Mucosa of rectum (tissue), 2 donors: ENCODE measurements at regions not wholly inside any gene's neighbourhood (a gene's known extent, or its start where the extent isn't known, plus 50 kb on each side); places are given as distances from the start of the nearest gene placed in this dataset.

Experiments
- H3K27ac ChIP-seq, 2 donors: one replicate each; pipeline ENCODE4 v1.7.0; 2013; ENCODE audit warnings: inconsistent platforms in 2 of 2, low read depth in 2 of 2, low read length in 2 of 2
- H3K27me3 ChIP-seq, 2 donors: one replicate each; pipeline ENCODE4 v1.7.0; 2013; ENCODE audit warnings: low read length in 2 of 2; ENCODE audit not compliant: control insufficient read depth in 2 of 2, insufficient read depth in 2 of 2
- H3K36me3 ChIP-seq, 2 donors: one replicate each; pipeline ENCODE4 v1.7.0; 2013; ENCODE audit warnings: low read length in 2 of 2; ENCODE audit not compliant: control insufficient read depth in 2 of 2, insufficient read depth in 2 of 2
- H3K4me1 ChIP-seq, 2 donors: one replicate each; pipeline ENCODE4 v1.7.0; 2013; ENCODE audit warnings: low read length in 2 of 2, mild to moderate bottlenecking in 1 of 2; ENCODE audit not compliant: control insufficient read depth in 2 of 2, insufficient read depth in 2 of 2
- H3K4me3 ChIP-seq, 2 donors: one replicate each; pipeline ENCODE4 v1.7.0; 2013; ENCODE audit warnings: low read length in 2 of 2
- H3K9ac ChIP-seq, 2 donors: one replicate each; pipeline ENCODE4 v1.7.0; 2013; ENCODE audit warnings: low read length in 2 of 2, low read depth in 1 of 2, mild to moderate bottlenecking in 1 of 2
- H3K9me3 ChIP-seq, 2 donors: one replicate each; pipeline ENCODE4 v1.7.0; 2013; ENCODE audit warnings: low read length in 2 of 2; ENCODE audit not compliant: control insufficient read depth in 2 of 2
- donor health status: healthy.
- donor health status: Normal muscosa, but diverticular disease.

DNA sequence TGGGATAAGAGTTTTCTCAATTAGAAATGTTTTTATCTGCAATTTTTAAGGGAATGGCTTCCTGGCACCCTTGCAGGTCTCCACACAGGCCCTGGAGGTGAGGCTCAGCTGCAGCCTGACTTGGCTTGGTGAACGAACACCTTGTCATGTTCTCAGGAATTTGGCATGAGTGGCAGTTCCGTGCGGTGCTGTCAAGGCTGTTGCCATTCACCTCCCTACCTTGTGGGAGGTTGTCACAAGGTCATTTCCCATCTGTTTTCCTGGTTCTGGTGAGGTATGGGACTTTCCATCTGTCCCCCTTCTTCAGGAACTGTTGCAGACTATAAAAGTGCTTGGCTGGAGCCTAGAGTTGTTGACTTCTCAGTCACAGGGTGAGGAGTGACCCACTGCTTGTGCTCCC is 82.9 kb downstream of the ELOVL4 start:
- Histone ChIP-seq H3K4me1 (peaks cover 0 to 8% of the 10 kb centered on the region in 2 donors), H3K9ac (no peak overlapping the region), H3K4me3 (no peak overlapping the region), H3K9me3 (no peaks in the 10 kb centered on the region), H3K27me3 (no peaks in the 10 kb centered on the region), H3K36me3 (no peaks in the 10 kb centered on the region), H3K27ac (no peak overlapping the region)

DNA sequence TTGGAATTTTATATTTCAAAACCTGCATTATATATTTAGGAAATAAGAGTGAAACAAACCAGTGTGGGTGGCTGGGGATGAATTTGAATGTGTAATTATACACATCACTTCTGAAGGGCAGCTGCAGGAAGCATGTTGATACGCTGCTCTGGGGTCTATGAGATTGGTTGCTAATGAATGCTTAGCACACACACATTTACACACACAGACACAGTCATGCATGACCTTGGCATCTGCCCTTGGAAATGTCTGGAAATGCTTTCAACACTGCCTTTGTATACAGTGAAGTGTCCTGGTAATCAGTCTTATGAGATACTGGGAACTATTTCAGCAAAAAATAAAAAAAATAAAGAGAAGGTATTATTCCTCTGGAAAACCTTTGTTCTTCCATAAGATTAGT is 83.4 kb downstream of the ELOVL4 start:
- Histone ChIP-seq H3K9ac (no peak overlapping the region), H3K27ac (no peak overlapping the region)

DNA sequence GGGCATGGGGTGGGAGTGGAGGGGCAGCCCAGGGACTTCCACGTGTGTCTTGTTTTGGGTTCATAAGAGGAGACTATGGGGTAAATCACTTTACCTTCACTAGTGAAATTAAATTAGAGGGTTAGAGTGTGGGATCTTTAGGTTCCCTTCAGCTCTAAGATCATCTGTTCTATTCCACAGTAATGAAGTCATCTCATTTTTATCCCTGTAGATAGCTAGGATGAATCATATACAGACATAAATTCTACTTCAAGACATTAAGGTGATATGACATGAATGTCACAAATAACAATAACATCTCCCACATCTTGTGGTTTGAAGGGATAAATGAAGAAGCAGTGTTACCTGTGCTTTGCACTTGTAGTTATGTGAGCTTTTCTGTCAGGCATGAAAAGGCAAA is 83.8 kb downstream of the ELOVL4 start:
- H3K4me3 ChIP-seq = no peak overlapping the region
- no peak overlapping the region for H3K9ac ChIP-seq
- no peaks in the 10 kb centered on the region for H3K27me3 ChIP-seq
- H3K4me1 ChIP-seq = peaks cover 0 to 5% of the 10 kb centered on the region in 2 donors
- H3K27ac ChIP-seq = no peak overlapping the region
- H3K36me3 ChIP-seq = no peaks in the 10 kb centered on the region
- no peaks in the 10 kb centered on the region for H3K9me3 ChIP-seq

More for the DNA sequence above, 83.4 kb downstream of the ELOVL4 start:
- Histone ChIP-seq H3K36me3 (no peaks in the 10 kb centered on the region), H3K9me3 (no peaks in the 10 kb centered on the region), H3K4me3 (no peak overlapping the region), H3K27me3 (no peaks in the 10 kb centered on the region), H3K4me1 (peaks cover 0 to 5% of the 10 kb centered on the region in 2 donors)

DNA sequence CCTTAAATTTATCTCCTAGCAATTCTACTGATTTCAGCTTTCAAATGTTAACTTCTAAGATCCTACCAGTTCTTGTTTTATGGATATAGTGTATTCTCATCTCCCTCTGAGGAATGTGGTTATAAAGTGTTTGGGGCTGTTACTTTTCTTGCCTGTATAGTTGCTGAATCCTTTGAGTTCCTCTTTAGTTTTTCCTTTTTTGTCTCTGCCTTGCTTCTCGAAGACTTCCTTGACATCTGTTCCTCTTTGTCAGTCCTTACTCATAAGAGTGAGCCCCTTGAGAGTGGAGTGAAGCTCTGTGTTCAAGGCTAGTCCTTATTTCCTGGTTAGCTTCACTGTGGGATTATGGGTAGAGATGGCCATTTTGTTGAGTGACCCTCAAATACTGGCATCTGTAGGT is 84.6 kb downstream of the ELOVL4 start:
- Histone ChIP-seq H3K4me3 (no peak overlapping the region), H3K4me1 (no peaks in the 10 kb centered on the region), H3K27ac (no peak overlapping the region), H3K27me3 (no peaks in the 10 kb centered on the region), H3K9me3 (no peaks in the 10 kb centered on the region), H3K9ac (no peak overlapping the region), H3K36me3 (no peaks in the 10 kb centered on the region)

DNA sequence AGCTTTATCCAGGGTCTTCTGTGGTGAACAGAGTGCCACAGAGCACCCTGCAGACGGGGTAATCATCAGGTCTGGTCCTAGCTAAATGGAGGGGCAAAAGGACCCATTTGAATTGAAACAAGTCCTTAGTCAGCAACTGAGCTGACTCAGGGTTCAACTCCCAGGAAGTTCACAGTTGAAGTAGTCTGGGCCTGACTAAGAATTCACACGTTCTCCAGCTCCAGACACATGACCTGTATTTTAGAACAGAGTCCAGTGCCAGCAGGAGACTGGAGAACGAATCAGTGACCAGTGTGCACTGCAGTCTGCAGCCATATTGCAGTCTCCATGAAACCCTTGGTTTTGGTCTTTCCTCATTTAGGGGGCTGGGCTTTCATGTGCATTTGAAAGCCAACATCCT is 85.2 kb downstream of the ELOVL4 start:
- no peak overlapping the region for H3K27ac ChIP-seq
- H3K27me3 ChIP-seq = no peaks in the 10 kb centered on the region
- H3K36me3 ChIP-seq = no peaks in the 10 kb centered on the region
- no peaks in the 10 kb centered on the region for H3K4me1 ChIP-seq
- H3K9me3 ChIP-seq = no peaks in the 10 kb centered on the region
- H3K9ac ChIP-seq = no peak overlapping the region
- H3K4me3 ChIP-seq = no peak overlapping the region

DNA sequence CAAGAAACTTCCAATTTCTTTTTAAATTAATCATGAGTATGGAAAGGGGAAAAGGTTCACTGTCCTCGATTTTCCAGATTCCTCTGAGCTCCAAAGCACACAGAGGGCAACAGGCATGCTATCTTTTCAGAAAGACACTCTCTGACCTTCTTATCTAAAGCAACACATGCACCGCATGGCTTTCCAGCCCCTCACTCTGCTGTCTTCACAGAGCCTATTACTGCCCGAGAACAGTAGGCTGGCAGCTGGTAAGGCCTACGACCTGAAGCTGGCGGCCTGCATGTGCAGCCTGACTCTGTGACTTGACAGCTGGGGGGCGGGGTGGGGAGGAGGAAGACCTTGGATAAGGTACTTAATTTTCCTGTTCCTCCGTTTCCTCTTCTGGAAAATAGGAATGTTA is 86.3 kb downstream of the ELOVL4 start:
- Histone ChIP-seq H3K27me3 (no peaks in the 10 kb centered on the region), H3K4me1 (no peaks in the 10 kb centered on the region), H3K4me3 (no peak overlapping the region), H3K36me3 (no peaks in the 10 kb centered on the region), H3K9me3 (no peaks in the 10 kb centered on the region), H3K27ac (no peak overlapping the region), H3K9ac (no peak overlapping the region)

DNA sequence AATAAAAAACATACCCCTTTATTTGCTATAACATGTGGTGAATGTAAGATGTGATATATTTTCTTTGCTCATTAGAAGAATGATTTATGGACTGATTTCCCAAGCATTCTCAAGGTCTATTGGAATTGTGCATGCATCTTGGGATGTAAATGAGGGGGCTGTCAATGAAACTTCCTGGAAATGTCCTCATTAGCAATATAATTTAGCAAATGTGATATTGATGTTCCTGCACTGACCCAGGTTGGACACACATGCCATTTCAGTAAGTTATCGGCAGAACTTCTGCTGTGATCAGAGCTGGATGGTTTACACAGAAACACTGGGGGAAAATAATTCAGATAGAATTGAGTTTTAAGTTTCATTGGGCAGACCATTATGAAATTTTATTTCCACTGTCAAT is 99.9 kb downstream of the ELOVL4 start:
- Histone ChIP-seq H3K27me3 (no peaks in the 10 kb centered on the region), H3K36me3 (no peaks in the 10 kb centered on the region), H3K4me3 (no peak overlapping the region), H3K4me1 (no peaks in the 10 kb centered on the region), H3K9me3 (no peaks in the 10 kb centered on the region), H3K27ac (no peak overlapping the region), H3K9ac (no peak overlapping the region)

DNA sequence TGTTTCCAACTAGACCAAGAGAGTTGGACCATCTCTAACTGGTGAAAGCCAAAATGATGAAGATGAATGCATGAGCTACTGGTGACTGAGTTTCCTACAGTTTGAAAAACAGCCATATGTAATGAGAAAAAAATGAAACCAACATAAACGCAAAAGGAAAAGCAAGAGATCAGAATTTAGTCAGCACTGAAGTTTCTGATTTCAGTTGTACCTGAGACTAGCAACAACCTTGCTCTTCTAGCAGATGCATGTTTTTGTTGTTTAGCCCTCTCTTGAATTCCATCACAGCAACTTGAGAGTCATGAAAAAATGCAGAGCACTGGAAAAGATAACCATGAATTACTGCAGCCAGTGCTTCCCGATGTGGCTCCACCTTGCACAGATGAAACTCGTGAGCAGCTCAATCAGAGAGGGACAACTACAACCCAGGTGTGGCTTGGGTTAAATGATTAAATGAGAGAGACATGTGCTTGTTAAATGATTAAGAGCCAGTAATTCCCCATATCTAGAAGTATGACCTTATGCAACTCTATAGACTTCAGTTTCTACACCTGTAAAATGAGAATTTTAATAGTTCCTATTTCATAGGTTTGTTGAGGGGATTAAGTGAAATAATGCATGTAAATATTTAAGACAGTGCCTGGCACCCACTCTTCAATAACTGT is 104.8 kb downstream of the ELOVL4 start:
- no peaks in the 10 kb centered on the region for H3K4me1 ChIP-seq
- H3K9ac ChIP-seq = no peak overlapping the region
- H3K9me3 ChIP-seq = no peaks in the 10 kb centered on the region
- no peaks in the 10 kb centered on the region for H3K36me3 ChIP-seq
- H3K4me3 ChIP-seq = no peak overlapping the region
- no peak overlapping the region for H3K27ac ChIP-seq
- no peaks in the 10 kb centered on the region for H3K27me3 ChIP-seq

DNA sequence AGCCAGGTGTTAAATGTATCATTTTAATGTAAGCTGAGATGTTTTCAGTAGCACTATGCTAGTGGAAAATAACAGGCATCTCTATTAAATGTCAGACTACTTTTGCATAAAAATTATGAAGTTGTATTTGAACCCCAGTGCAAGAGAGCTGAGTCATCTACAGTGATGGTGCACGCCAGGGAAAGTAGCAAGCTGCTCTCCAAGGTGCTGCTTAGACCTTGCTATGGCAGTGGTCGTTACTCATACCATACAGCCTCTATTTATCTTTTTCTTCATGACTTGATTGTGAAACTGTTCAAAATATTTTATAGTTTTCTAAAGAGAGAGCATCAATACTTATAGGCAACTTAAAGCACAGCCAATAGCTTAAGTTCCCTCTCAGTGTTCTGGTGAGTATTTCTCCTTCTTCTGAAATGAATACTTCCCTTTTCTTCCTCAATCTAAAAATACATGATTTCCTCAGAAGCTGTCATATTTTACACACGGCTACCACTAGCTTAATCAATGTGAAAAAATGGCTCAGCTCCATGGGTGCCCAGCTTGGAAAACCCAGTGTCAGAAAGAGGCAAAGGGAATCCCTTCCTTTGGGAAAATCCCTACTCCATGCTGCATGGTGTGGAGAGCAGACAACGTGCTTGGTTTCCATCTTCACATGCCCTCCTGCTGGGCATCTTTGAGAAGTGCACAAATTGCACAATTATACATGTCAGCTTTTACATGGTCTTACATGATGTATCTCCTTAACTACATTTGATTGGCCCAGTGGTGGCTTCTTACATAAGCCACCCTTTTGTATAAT is 105.6 kb downstream of the ELOVL4 start:
- no peak overlapping the region for H3K4me3 ChIP-seq
- H3K27me3 ChIP-seq = no peaks in the 10 kb centered on the region
- H3K4me1 ChIP-seq = no peaks in the 10 kb centered on the region
- H3K27ac ChIP-seq = no peak overlapping the region
- H3K9me3 ChIP-seq = no peaks in the 10 kb centered on the region
- H3K36me3 ChIP-seq = no peaks in the 10 kb centered on the region
- H3K9ac ChIP-seq = no peak overlapping the region

DNA sequence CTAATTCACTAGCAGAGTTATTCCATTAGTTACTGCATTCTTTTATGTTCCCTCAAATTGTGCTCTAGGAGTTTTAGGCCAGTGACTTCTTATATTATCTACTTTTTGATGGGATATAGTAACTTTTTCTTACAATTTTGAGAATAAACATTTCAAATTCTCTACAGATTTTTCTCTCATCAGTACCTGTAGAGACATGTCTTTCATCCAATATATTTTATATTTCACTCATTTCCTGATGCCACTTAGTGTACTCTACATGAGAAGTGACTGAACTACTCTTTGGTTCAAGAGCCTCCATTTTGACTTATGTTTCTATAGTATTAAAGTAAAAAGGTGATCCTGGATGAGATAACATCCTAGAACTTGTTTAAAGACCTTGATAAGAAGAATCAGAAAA is 108.5 kb downstream of the ELOVL4 start:
- H3K9ac ChIP-seq = no peak overlapping the region
- no peak overlapping the region for H3K4me3 ChIP-seq
- no peaks in the 10 kb centered on the region for H3K4me1 ChIP-seq
- no peaks in the 10 kb centered on the region for H3K27me3 ChIP-seq
- H3K36me3 ChIP-seq = no peaks in the 10 kb centered on the region
- H3K9me3 ChIP-seq = no peaks in the 10 kb centered on the region
- H3K27ac ChIP-seq = no peak overlapping the region
